ENCODE measurements at regions not wholly inside any gene's neighbourhood (a gene's known extent, or its start where the extent isn't known, plus 50 kb on each side); places are given as distances from the start of the nearest gene placed in this dataset.
"Not testable (repeated sequence)": the region's sequence is repeated elsewhere in the genome, so short reads cannot be mapped to it uniquely, and the experiment has no call there.

GRCh38 chr6:102813489-102814275, 1420.2 kb downstream of the GRIK2 start:
- DNase-seq, result no peak

- no peak for DNase-seq
These were observed 1418.7 kb downstream of the GRIK2 start for GRCh38 chr6:102812242-102812641.

GRCh38 chr6:102808944-102809505, 1415.5 kb downstream of the GRIK2 start:
- DNase-seq, result not testable (repeated sequence)

GRCh38 chr6:102799051-102799450, 1405.5 kb downstream of the GRIK2 start:
- no peak for DNase-seq

- no peak for DNase-seq
These were observed 1405.1 kb downstream of the GRIK2 start for GRCh38 chr6:102798636-102799035.

GRCh38 chr6:102793752-102794151, 1400.2 kb downstream of the GRIK2 start:
- no peak for DNase-seq

- DNase-seq, result no peak
These were observed 1380.8 kb downstream of the GRIK2 start for GRCh38 chr6:102774326-102774725.

GRCh38 chr6:102773636-102774035, 1380.1 kb downstream of the GRIK2 start:
- DNase-seq, result no peak

- DNase-seq, result no peak
These were observed 1373.5 kb downstream of the GRIK2 start for GRCh38 chr6:102766963-102767362.

- DNase-seq, result no peak
These were observed 1370.8 kb downstream of the GRIK2 start for GRCh38 chr6:102764317-102764716.

- no peak for DNase-seq
These were observed 1370.4 kb downstream of the GRIK2 start for GRCh38 chr6:102763891-102764290.

- no peak for DNase-seq
These were observed 1368.4 kb downstream of the GRIK2 start for GRCh38 chr6:102761872-102762271.

- no peak for DNase-seq
These were observed 1365.9 kb downstream of the GRIK2 start for GRCh38 chr6:102759415-102759814.

GRCh38 chr6:102758536-102758935, 1365.0 kb downstream of the GRIK2 start:
- not testable (repeated sequence) for DNase-seq

- no peak for DNase-seq
These were observed 1355.9 kb downstream of the GRIK2 start for GRCh38 chr6:102749210-102749971.

- DNase-seq, result no peak
These were observed 1353.4 kb downstream of the GRIK2 start for GRCh38 chr6:102746941-102747340.

GRCh38 chr6:102742754-102743356, 1349.3 kb downstream of the GRIK2 start:
- DNase-seq, result no peak

GRCh38 chr6:102742028-102742427, 1348.5 kb downstream of the GRIK2 start:
- no peak for DNase-seq

GRCh38 chr6:102736941-102737368, 1343.4 kb downstream of the GRIK2 start:
- DNase-seq, result no peak

GRCh38 chr6:102732898-102733297, 1339.4 kb downstream of the GRIK2 start:
- DNase-seq, result no peak

- DNase-seq, result not testable (repeated sequence)
These were observed 1328.6 kb downstream of the GRIK2 start for GRCh38 chr6:102722086-102722485.

- DNase-seq, result no peak
These were observed 1324.4 kb downstream of the GRIK2 start for GRCh38 chr6:102717737-102718456.

- no peak for DNase-seq
These were observed 1323.7 kb downstream of the GRIK2 start for GRCh38 chr6:102717252-102717651.
